Duodenal mucosa (tissue), 2 donors: ENCODE measurements at regions not wholly inside any gene's neighbourhood (a gene's known extent, or its start where the extent isn't known, plus 50 kb on each side); places are given as distances from the start of the nearest gene placed in this dataset.

Experiments
- H3K27ac ChIP-seq: one replicate; pipeline ENCODE4 v1.7.0; 2013; ENCODE audit warnings: low read depth, low read length
- H3K27me3 ChIP-seq, 2 donors: one replicate each; pipeline ENCODE4 v1.7.0; 2013; ENCODE audit warnings: low read length in 2 of 2, control low read depth in 1 of 2; ENCODE audit not compliant: insufficient read depth in 2 of 2, control insufficient read depth in 1 of 2
- H3K36me3 ChIP-seq, 2 donors: one replicate each; pipeline ENCODE4 v1.7.0; 2013; ENCODE audit warnings: low read length in 2 of 2, control low read depth in 1 of 2; ENCODE audit not compliant: insufficient read depth in 2 of 2, control insufficient read depth in 1 of 2
- H3K4me1 ChIP-seq, 2 donors: one replicate each; pipeline ENCODE4 v1.7.0; 2013; ENCODE audit warnings: low read length in 2 of 2, control low read depth in 1 of 2; ENCODE audit not compliant: insufficient read depth in 2 of 2, control insufficient read depth in 1 of 2
- H3K4me3 ChIP-seq, 2 donors: one replicate each; pipeline ENCODE4 v1.7.0; 2013; ENCODE audit warnings: low read length in 2 of 2, low read depth in 1 of 2
- H3K9ac ChIP-seq, 2 donors: one replicate each; pipeline ENCODE4 v1.7.0; 2013; ENCODE audit warnings: low read length in 2 of 2, low read depth in 1 of 2
- H3K9me3 ChIP-seq, 2 donors: one replicate each; pipeline ENCODE4 v1.7.0; 2013; ENCODE audit warnings: low read length in 2 of 2, control low read depth in 1 of 2; ENCODE audit not compliant: control insufficient read depth in 1 of 2

DNA sequence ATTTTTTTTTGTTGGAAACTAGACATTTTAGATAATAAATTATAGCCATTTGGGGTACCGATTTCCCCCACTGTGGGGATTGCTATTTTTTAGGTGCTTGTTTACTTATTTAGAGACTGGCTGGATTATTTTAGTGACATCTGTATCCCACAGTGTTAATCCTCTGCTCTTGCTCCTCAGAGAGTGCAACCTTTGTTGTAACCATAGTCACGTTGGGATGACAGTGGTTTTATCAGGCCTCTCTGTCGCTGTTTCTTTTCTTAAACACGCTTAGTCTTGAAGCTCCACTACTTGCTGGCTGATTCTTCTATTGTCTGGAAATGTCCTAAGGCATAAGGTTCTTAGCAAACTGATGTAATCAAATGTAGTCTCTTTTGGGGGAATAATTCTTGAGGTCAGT lies 451.6 kb upstream of the SEMA6D start:
- H3K9ac ChIP-seq, result no peak overlapping the region
- no peaks in the 10 kb centered on the region for H3K4me1 ChIP-seq
- no peak overlapping the region for H3K4me3 ChIP-seq
- no peaks in the 10 kb centered on the region for H3K27me3 ChIP-seq
- H3K27ac ChIP-seq, result no peak overlapping the region
- H3K36me3 ChIP-seq, result no peaks in the 10 kb centered on the region
- H3K9me3 ChIP-seq, result peaks cover 0 to 6% of the 10 kb centered on the region in 2 donors

DNA sequence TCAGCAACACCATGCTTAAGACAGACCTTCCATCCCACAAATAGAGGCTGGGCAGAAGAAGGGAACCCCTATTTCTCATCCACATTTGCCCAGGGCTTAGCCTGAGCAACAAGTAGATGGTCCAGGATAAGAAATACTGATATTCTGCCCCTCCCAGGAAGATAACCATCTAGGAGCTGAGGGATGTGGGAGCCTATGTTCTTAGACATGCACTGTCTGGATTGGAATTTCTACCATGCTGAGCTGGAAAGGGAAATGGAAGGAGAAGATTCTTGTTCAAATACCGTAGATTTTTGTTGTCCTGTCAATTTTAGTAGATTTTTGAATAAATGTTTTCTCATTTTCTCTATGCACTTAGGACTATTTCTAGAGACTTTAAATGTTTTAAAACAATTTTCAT lies 450.7 kb upstream of the SEMA6D start:
- Histone ChIP-seq H3K4me3 (no peak overlapping the region), H3K36me3 (no peaks in the 10 kb centered on the region), H3K9me3 (peaks cover 0 to 6% of the 10 kb centered on the region in 2 donors), H3K4me1 (no peaks in the 10 kb centered on the region), H3K27ac (no peak overlapping the region), H3K27me3 (no peaks in the 10 kb centered on the region), H3K9ac (no peak overlapping the region)

DNA sequence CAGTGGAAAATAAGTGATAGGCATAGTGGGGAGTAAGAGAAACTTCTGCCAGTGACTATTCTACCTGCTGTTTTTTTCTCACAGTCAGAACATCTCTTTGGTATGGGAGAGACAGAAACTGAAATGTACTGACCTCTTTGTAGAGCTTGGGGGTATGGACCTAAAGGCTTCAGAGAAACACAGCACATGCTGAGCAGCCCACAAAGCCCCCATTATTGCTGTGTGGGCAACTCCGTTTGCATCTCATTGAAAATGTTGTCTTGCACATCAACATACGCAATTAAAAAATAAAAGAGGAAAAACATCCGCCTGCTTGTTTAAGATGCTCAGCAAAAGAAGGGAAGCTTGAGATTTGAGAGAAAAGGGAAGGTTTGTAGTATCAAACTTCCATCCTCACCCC lies 443.4 kb upstream of the SEMA6D start:
- Histone ChIP-seq H3K4me3 (no peak overlapping the region), H3K4me1 (no peaks in the 10 kb centered on the region), H3K9me3 (peaks cover 2 to 13% of the 10 kb centered on the region in 2 donors), H3K36me3 (no peaks in the 10 kb centered on the region), H3K27ac (no peak overlapping the region), H3K27me3 (no peaks in the 10 kb centered on the region), H3K9ac (no peak overlapping the region)

DNA sequence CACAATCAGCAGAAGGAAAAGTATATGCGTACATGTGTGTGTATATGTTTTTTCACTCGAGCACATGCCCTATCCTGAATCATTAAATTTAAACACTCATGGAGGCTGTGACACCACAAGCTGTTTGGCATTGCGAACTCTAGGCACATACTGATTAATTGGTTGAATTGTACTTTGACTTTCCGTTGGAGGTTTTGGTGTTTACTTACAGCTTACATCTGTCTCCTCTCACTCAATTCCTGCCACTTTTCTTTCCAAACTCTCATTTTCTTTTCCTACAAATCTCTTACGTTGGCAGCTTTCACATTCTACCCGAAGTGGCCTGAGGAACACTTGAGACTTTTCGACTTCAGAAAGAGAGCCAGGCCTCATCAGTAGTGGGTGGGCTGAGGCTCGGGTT lies 434.1 kb upstream of the SEMA6D start:
- H3K9ac ChIP-seq, result no peak overlapping the region
- H3K36me3 ChIP-seq, result no peaks in the 10 kb centered on the region
- H3K27me3 ChIP-seq, result no peaks in the 10 kb centered on the region
- H3K27ac ChIP-seq, result no peak overlapping the region
- no peaks in the 10 kb centered on the region for H3K4me1 ChIP-seq
- H3K9me3 ChIP-seq, result no peaks in the 10 kb centered on the region
- H3K4me3 ChIP-seq, result no peak overlapping the region

DNA sequence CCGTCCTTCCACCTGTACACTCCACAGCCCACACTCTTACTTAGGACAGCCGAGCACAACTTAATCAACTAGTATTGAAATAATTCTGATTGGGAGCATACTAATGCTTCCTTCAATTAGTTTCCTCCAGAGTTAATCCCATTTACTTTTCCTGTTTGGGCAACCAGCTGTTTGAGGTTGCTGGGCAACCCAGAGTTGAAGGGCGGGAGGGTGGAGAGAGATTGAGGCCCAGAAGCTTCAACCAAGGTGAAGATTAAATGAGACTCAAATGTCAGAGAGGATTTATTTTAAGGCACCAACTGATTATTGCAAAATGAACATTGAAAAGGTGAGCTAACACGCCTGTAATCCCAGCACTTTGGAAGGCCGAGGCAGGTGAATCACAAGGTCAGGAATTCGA lies 428.5 kb upstream of the SEMA6D start:
- no peak overlapping the region for H3K27ac ChIP-seq
- H3K9ac ChIP-seq, result no peak overlapping the region
- no peaks in the 10 kb centered on the region for H3K36me3 ChIP-seq

DNA sequence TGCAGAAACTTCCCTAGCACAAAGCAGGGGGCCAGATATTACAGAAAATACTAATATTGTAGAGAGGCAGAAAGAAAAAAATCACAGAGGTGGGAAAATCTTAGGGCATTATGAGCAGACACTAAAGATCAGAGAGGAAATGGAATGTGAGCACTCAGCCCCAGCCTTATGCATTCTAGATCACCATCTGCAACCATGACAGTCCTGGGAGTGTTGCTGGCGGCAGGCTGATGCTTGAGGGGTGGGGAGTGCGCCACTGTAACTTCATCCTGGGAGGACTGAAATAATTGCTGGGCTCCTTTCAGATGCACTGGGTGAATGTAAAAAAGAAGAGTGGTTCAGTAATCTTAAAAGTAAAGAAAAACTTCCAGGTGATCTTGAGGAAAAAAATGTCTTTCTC lies 427.6 kb upstream of the SEMA6D start:
- H3K9ac ChIP-seq, result no peak overlapping the region
- H3K4me1 ChIP-seq, result no peaks in the 10 kb centered on the region
- no peak overlapping the region for H3K27ac ChIP-seq
- H3K27me3 ChIP-seq, result no peaks in the 10 kb centered on the region
- H3K36me3 ChIP-seq, result no peaks in the 10 kb centered on the region
- H3K9me3 ChIP-seq, result no peaks in the 10 kb centered on the region
- H3K4me3 ChIP-seq, result no peak overlapping the region

More for the DNA sequence above, 428.5 kb upstream of the SEMA6D start:
- no peaks in the 10 kb centered on the region for H3K27me3 ChIP-seq
- no peaks in the 10 kb centered on the region for H3K9me3 ChIP-seq
- H3K4me3 ChIP-seq, result no peak overlapping the region
- no peaks in the 10 kb centered on the region for H3K4me1 ChIP-seq

DNA sequence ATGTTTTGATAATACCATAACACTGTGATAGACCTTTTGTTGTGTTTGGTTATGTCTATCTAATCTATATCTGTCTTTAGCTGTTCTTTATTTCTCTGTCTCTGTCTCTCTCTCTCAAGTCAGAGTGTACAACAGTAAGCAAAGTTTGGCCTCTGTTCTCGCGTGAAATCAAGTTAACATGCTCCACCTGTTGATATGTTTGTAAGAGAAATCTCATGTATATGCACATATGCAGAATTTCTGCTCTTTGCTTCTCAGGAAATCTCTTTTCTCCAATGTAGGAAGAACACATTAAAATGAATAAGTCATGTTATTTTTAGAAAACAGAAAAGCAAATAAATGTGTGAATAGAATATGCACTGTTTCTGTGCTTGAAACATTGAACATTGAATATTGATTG lies 425.5 kb upstream of the SEMA6D start:
- Histone ChIP-seq H3K4me3 (no peak overlapping the region), H3K9me3 (no peaks in the 10 kb centered on the region), H3K4me1 (no peaks in the 10 kb centered on the region), H3K9ac (no peak overlapping the region), H3K27me3 (no peaks in the 10 kb centered on the region), H3K27ac (no peak overlapping the region), H3K36me3 (no peaks in the 10 kb centered on the region)

DNA sequence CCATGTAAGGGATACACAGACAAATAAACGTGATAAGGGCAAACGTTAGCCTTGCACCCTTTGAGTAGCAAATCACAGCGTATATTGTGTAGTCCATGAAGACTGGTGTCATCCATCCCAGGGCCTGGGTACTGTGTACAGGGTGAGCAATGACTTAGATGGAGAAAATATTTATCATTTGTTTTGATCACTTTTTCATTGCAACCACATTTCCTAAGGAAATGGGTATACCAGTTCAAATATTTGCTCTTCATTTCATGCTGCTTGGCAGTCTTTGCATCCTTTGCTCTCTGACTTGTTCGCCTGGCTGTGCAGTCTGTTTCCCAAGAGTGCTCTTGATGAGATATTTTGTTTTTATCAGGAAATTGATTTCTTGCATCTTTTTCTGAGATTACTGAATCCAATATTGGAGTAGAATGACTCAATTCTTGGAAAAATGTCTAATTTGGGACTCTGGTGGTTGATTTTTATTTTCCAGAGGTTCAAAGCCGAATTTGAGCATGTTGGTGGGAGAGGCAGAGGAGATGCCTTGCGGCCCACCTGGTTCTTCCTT lies 424.6 kb upstream of the SEMA6D start:
- Histone ChIP-seq H3K9ac (no peak overlapping the region), H3K27me3 (no peaks in the 10 kb centered on the region), H3K4me1 (no peaks in the 10 kb centered on the region), H3K9me3 (no peaks in the 10 kb centered on the region), H3K27ac (no peak overlapping the region), H3K4me3 (no peak overlapping the region), H3K36me3 (no peaks in the 10 kb centered on the region)

DNA sequence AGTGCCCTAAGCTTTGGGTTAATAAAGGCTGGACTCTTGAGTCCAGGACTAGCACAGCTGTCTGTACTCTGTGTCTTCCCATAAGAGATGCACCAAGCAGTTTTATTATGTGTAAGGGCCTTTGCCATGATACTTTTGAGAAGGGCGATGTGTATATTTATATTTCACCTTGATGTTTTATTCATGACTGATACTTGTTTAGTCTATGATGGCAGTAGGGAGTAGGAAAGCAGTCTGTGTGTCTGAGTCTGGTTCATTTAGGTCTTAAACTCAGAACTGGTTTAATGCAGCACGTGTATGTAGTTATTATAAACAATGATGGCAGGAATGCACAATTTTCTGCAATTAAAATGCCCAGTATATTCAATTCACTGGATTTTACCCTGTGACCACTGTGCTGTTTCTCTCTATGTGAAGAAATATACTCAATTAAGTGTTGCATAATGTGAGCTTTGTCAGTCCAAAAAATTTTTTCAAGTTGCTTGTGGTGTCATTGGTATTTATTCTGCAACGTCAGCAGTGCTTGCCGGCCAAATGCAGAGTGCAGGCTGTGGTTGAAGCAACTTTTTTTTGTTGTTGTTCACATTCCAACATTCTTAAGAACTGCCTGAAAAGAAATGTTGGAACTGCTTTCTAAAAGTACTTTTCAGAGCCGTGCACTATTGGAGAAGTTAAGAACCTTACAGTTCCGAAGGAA lies 423.7 kb upstream of the SEMA6D start:
- H3K9ac ChIP-seq, result no peak overlapping the region
- H3K27ac ChIP-seq, result no peak overlapping the region
- no peaks in the 10 kb centered on the region for H3K9me3 ChIP-seq

DNA sequence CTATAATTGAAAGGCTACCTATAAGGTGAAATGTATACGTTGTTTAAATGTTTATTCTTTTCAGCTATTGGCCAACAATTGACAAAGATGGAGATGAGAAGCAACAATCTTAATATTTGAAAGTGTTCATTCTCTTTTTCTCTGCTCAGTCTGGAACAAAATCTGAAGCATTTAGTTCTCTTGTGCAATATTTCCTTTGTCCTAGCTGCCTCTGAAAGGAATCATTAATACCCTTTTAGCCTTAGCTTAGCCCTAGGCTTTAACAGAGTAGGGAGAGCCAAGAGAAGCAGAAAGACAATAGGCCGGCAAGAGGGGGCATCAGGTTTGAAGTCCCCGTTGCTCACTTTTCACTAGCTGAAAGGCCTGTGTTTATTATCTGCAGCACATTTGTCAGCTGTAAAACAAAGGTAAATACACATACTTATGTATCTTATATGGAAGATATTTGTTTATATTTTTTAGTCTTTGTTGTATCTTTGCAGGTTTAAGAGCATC lies 422.5 kb upstream of the SEMA6D start:
- Histone ChIP-seq H3K9ac (no peak overlapping the region), H3K4me1 (no peaks in the 10 kb centered on the region), H3K27me3 (no peaks in the 10 kb centered on the region), H3K4me3 (no peak overlapping the region), H3K36me3 (no peaks in the 10 kb centered on the region), H3K9me3 (no peaks in the 10 kb centered on the region), H3K27ac (no peak overlapping the region)

More for the DNA sequence above, 423.7 kb upstream of the SEMA6D start:
- no peak overlapping the region for H3K4me3 ChIP-seq
- H3K36me3 ChIP-seq, result no peaks in the 10 kb centered on the region
- no peaks in the 10 kb centered on the region for H3K27me3 ChIP-seq
- no peaks in the 10 kb centered on the region for H3K4me1 ChIP-seq
